Peyer's patch (tissue), 4 donors: ENCODE measurements at regions not wholly inside any gene's neighbourhood (a gene's known extent, or its start where the extent isn't known, plus 50 kb on each side); places are given as distances from the start of the nearest gene placed in this dataset.

Source experiments
- DNase-seq, 3 donors: peaks; one replicate each; pipeline ENCODE4 v3.0.0-alpha.2; 2017 to 2019
- H3K27ac ChIP-seq, 4 donors: fragments of 200-600 bp; sonication (generic); one replicate each; pipeline ENCODE4 v1.5.1; 2016 to 2019
- H3K27me3 ChIP-seq, 2 donors: fragments of 200-600 bp; sonication (generic); one replicate each; pipeline ENCODE4 v1.5.1; 2019
- H3K36me3 ChIP-seq, 3 donors: fragments of 200-600 bp; sonication (generic); one replicate each; pipeline ENCODE4 v1.5.1; 2016 to 2019
- H3K4me1 ChIP-seq, 4 donors: fragments of 200-600 bp; sonication (generic); one replicate each; pipeline ENCODE4 v1.5.1; 2016 to 2019
- H3K4me3 ChIP-seq, 4 donors: fragments of 200-600 bp; sonication (generic); 1 replicate in 3 of 4; 2 replicates in 1 of 4; pipeline ENCODE4 v1.5.1; 2016 to 2019; ENCODE audit warnings: mild to moderate bottlenecking in 1 of 4
- H3K9me3 ChIP-seq, 4 donors: fragments of 200-600 bp; sonication (generic); one replicate each; pipeline ENCODE4 v1.5.1; 2016 to 2019; ENCODE audit warnings: mild to moderate bottlenecking in 1 of 4
- CTCF ChIP-seq, 6 experiments: fragments of 450-650 bp in 4 of 6; fragments of 200-600 bp in 2 of 6; sonication (generic) in 1 of 6; IDR thresholded peaks; one replicate each; pipeline ENCODE4 v1.5.1; 2017 to 2019; ENCODE audit warnings: antibody characterized with exemption in 6 of 6, mild to moderate bottlenecking in 3 of 6, moderate library complexity in 1 of 6
- POLR2A ChIP-seq, 2 donors: fragments of 450-650 bp; IDR thresholded peaks; one replicate each; pipeline ENCODE4 v1.5.1; 2017; ENCODE audit warnings: antibody characterized with exemption in 2 of 2, mild to moderate bottlenecking in 2 of 2, moderate library complexity in 2 of 2

- no peaks in the 10 kb centered on the region for H3K4me1 ChIP-seq
- DNase-seq, result no peak
- TF ChIP-seq CTCF (IDR thresholded peaks at IDR 0.05), result no peak
- TF ChIP-seq POLR2A (IDR thresholded peaks at IDR 0.05), result no peak
- no peak overlapping the region for H3K27ac ChIP-seq
- H3K36me3 ChIP-seq, result no peaks in the 10 kb centered on the region
- H3K27me3 ChIP-seq, result no peaks in the 10 kb centered on the region
- no peaks in the 10 kb centered on the region for H3K9me3 ChIP-seq
- no peak overlapping the region for H3K4me3 ChIP-seq
Observed at GRCh38 chr3:72006631-72007556, 221.9 kb upstream of the PROK2 start.

- Histone ChIP-seq H3K4me1 (no peaks in the 10 kb centered on the region), H3K36me3 (no peaks in the 10 kb centered on the region), H3K27me3 (no peaks in the 10 kb centered on the region), H3K9me3 (no peaks in the 10 kb centered on the region), H3K27ac (no peak overlapping the region), H3K4me3 (no peak overlapping the region)
- TF ChIP-seq POLR2A (IDR thresholded peaks at IDR 0.05) (no peak), CTCF (IDR thresholded peaks at IDR 0.05) (no peak)
- DNase-seq, result no peak
Observed at GRCh38 chr3:72004749-72005292, 219.9 kb upstream of the PROK2 start.

- H3K36me3 ChIP-seq, result no peaks in the 10 kb centered on the region
- no peaks in the 10 kb centered on the region for H3K9me3 ChIP-seq
- no peak overlapping the region for H3K4me3 ChIP-seq
- no peak for DNase-seq
- no peaks in the 10 kb centered on the region for H3K27me3 ChIP-seq
- no peaks in the 10 kb centered on the region for H3K4me1 ChIP-seq
- H3K27ac ChIP-seq, result no peak overlapping the region
- no peak for TF ChIP-seq CTCF (IDR thresholded peaks at IDR 0.05)
- no peak for TF ChIP-seq POLR2A (IDR thresholded peaks at IDR 0.05)
Observed at GRCh38 chr3:72003936-72004335, 219.0 kb upstream of the PROK2 start.

- no peak overlapping the region for H3K4me3 ChIP-seq
- H3K4me1 ChIP-seq, result no peaks in the 10 kb centered on the region
- no peaks in the 10 kb centered on the region for H3K36me3 ChIP-seq
- no peak overlapping the region for H3K27ac ChIP-seq
- H3K9me3 ChIP-seq, result no peaks in the 10 kb centered on the region
- DNase-seq, result no peak
- no peaks in the 10 kb centered on the region for H3K27me3 ChIP-seq
- TF ChIP-seq CTCF (IDR thresholded peaks at IDR 0.05) (no peak), POLR2A (IDR thresholded peaks at IDR 0.05) (no peak)
Observed at GRCh38 chr3:72001758-72002157, 216.8 kb upstream of the PROK2 start.

GRCh38 chr3:71998995-71999673 is 214.2 kb upstream of the PROK2 start:
- TF ChIP-seq CTCF (IDR thresholded peaks at IDR 0.05), result no peak
- TF ChIP-seq POLR2A (IDR thresholded peaks at IDR 0.05), result no peak
- DNase-seq, result no peak

More at GRCh38 chr3:71998995-71999673, 214.2 kb upstream of the PROK2 start:
- no peaks in the 10 kb centered on the region for H3K4me1 ChIP-seq
- H3K27me3 ChIP-seq, result no peaks in the 10 kb centered on the region
- H3K4me3 ChIP-seq, result no peak overlapping the region
- H3K27ac ChIP-seq, result no peak overlapping the region
- H3K36me3 ChIP-seq, result no peaks in the 10 kb centered on the region
- H3K9me3 ChIP-seq, result no peaks in the 10 kb centered on the region
